ENCODE measurements at regions not wholly inside any gene's neighbourhood (a gene's known extent, or its start where the extent isn't known, plus 50 kb on each side); places are given as distances from the start of the nearest gene placed in this dataset.
"Not testable (repeated sequence)": the region's sequence is repeated elsewhere in the genome, so short reads cannot be mapped to it uniquely, and the experiment has no call there.

DNA sequence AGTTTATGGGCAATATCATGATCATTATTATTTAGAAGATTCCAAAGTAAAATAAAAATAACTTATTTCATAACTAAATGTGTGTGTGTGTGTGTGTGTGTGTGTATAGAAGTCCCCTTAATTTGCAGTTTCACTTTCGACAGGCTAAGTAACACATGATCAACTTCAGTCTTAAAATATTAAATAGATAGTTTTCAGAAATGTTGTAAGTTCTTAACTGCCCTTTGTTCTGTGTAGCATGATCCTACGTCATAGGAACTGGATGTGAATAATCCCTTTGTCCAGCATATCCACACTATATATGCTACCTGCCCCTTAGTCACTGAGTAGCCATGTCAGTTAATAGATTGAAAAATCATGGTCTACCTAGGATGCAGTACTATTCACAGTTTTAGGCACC lies 1863.5 kb upstream of the PCDH20 start:
- no peaks in the 10 kb centered on the region for H4K20me1 ChIP-seq (ENCODE audit: insufficient read depth, low read length)
- H2AFZ ChIP-seq (ENCODE audit: low read length) = no peak overlapping the region
- no peak overlapping the region for H3K27ac ChIP-seq (ENCODE audit: low read length)
- no peaks in the 10 kb centered on the region for H3K27me3 ChIP-seq (replicated peaks; ENCODE audit: insufficient read depth, low read length)
- H3K9me2 ChIP-seq (replicated peaks; ENCODE audit: insufficient read depth, low read length) = no peaks in the 10 kb centered on the region
- TF ChIP-seq, protein P1, sequence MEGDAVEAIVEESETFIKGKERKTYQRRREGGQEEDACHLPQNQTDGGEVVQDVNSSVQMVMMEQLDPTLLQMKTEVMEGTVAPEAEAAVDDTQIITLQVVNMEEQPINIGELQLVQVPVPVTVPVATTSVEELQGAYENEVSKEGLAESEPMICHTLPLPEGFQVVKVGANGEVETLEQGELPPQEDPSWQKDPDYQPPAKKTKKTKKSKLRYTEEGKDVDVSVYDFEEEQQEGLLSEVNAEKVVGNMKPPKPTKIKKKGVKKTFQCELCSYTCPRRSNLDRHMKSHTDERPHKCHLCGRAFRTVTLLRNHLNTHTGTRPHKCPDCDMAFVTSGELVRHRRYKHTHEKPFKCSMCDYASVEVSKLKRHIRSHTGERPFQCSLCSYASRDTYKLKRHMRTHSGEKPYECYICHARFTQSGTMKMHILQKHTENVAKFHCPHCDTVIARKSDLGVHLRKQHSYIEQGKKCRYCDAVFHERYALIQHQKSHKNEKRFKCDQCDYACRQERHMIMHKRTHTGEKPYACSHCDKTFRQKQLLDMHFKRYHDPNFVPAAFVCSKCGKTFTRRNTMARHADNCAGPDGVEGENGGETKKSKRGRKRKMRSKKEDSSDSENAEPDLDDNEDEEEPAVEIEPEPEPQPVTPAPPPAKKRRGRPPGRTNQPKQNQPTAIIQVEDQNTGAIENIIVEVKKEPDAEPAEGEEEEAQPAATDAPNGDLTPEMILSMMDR (IDR thresholded peaks at IDR 0.05; ENCODE audit: low read length) = no peak
- TF ChIP-seq EZH2 (optimal IDR thresholded peaks at IDR 0.05; ENCODE audit: low read depth, low read length) = no peak
- TF ChIP-seq EZH2phosphoT487 (IDR thresholded peaks at IDR 0.05; ENCODE audit: low read length) = no peak
- no peaks in the 10 kb centered on the region for H3F3A ChIP-seq (ENCODE audit: insufficient read depth, low read length)
- no peak overlapping the region for H3K4me2 ChIP-seq (ENCODE audit: low read depth, low read length)
- no peaks in the 10 kb centered on the region for H3K4me1 ChIP-seq (ENCODE audit: low read length)
- no peak overlapping the region for H3K4me3 ChIP-seq (ENCODE audit: low read length)
- DNase-seq = peak; percentile 7
- no peaks in the 10 kb centered on the region for H3K36me3 ChIP-seq (replicated peaks; ENCODE audit: insufficient read depth, low read length)
- no peaks in the 10 kb centered on the region for H3K9me3 ChIP-seq (replicated peaks; ENCODE audit: insufficient read depth, low read length)
- H3K9ac ChIP-seq (ENCODE audit: low read length) = no peak overlapping the region
- H3K79me2 ChIP-seq (ENCODE audit: low read length) = no peaks in the 10 kb centered on the region

DNA sequence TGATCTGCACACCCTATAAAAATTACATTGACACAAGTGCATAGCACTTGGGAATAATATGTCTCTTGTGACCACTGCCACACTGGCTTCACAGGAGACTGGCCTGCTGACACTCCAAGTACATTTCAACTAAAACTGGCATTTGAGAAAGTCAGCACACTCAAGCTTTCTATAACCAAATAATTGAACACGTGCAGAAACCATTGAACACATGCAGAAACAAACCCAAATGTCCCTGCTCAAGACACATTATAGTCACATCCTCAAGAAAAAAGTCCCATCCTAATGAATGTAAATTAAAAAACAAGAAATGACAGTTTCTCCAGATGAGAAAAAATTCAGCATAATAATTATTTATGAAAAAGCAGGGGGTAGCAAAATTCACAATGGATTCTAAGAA lies 1859.1 kb upstream of the PCDH20 start:
- H3K9ac ChIP-seq (ENCODE audit: low read length) = no peak overlapping the region
- H3K9me2 ChIP-seq (replicated peaks; ENCODE audit: insufficient read depth, low read length) = no peaks in the 10 kb centered on the region
- H3F3A ChIP-seq (ENCODE audit: insufficient read depth, low read length) = no peaks in the 10 kb centered on the region
- no peaks in the 10 kb centered on the region for H3K36me3 ChIP-seq (replicated peaks; ENCODE audit: insufficient read depth, low read length)
- no peaks in the 10 kb centered on the region for H3K9me3 ChIP-seq (replicated peaks; ENCODE audit: insufficient read depth, low read length)
- DNase-seq = no peak
- H3K27ac ChIP-seq (ENCODE audit: low read length) = no peak overlapping the region
- H3K4me1 ChIP-seq (ENCODE audit: low read length) = no peaks in the 10 kb centered on the region
- no peak overlapping the region for H3K4me2 ChIP-seq (ENCODE audit: low read depth, low read length)
- H4K20me1 ChIP-seq (ENCODE audit: insufficient read depth, low read length) = no peaks in the 10 kb centered on the region
- TF ChIP-seq, protein P1 (IDR thresholded peaks at IDR 0.05; ENCODE audit: low read length) = no peak
- no peak for TF ChIP-seq EZH2 (optimal IDR thresholded peaks at IDR 0.05; ENCODE audit: low read depth, low read length)
- no peak for TF ChIP-seq EZH2phosphoT487 (IDR thresholded peaks at IDR 0.05; ENCODE audit: low read length)
- no peak overlapping the region for H2AFZ ChIP-seq (ENCODE audit: low read length)
- no peaks in the 10 kb centered on the region for H3K27me3 ChIP-seq (replicated peaks; ENCODE audit: insufficient read depth, low read length)
- H3K79me2 ChIP-seq (ENCODE audit: low read length) = no peaks in the 10 kb centered on the region
- H3K4me3 ChIP-seq (ENCODE audit: low read length) = no peak overlapping the region

DNA sequence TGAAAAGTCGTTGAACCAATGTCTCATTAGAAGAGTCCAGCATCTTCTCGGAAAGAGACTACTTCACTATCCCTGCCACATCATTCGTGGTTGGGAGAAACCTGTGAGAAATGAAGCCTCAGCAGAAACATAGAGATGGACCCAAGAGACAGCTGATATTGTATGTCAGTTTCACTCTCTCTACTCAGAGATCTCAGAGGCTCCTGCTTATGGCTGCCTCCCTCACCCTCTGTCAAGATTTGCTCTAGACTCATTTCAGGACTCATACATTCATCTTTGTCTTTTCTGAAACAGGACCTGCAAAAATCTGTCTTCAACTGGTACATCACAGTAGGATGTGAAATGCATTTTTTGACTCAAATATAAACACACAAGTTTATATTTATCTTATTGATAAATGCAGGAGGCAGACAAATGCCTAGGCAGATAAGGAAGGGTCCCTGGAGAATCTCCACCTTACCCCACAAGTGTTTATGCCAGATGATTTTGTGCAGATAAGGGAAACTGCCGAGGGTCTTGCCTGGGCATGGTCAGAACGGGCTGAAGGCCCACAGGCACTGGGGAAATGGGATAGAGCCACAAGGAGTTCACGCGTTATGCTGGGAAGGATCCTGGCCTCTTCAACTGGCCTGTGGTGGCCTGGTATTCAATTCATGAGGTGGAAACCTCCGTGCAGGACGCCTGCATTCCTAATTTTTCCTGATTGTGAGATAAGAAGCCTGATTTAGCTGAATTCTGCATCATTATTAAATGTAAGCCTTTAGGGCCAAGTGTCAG lies 1834.0 kb upstream of the PCDH20 start:
- TF ChIP-seq EZH2 (optimal IDR thresholded peaks at IDR 0.05; ENCODE audit: low read depth, low read length) (no peak), EZH2phosphoT487 (IDR thresholded peaks at IDR 0.05; ENCODE audit: low read length) (no peak)
- TF ChIP-seq, protein P1 (IDR thresholded peaks at IDR 0.05; ENCODE audit: low read length) = no peak
- H4K20me1 ChIP-seq (ENCODE audit: insufficient read depth, low read length) = no peaks in the 10 kb centered on the region
- H3K27me3 ChIP-seq (replicated peaks; ENCODE audit: insufficient read depth, low read length) = no peaks in the 10 kb centered on the region
- H3K79me2 ChIP-seq (ENCODE audit: low read length) = no peaks in the 10 kb centered on the region
- H3K9ac ChIP-seq (ENCODE audit: low read length) = no peak overlapping the region
- H3K9me2 ChIP-seq (replicated peaks; ENCODE audit: insufficient read depth, low read length) = no peaks in the 10 kb centered on the region
- DNase-seq = no peak
- no peaks in the 10 kb centered on the region for H3K4me1 ChIP-seq (ENCODE audit: low read length)
- no peaks in the 10 kb centered on the region for H3F3A ChIP-seq (ENCODE audit: insufficient read depth, low read length)
- H2AFZ ChIP-seq (ENCODE audit: low read length) = no peak overlapping the region
- H3K9me3 ChIP-seq (replicated peaks; ENCODE audit: insufficient read depth, low read length) = no peaks in the 10 kb centered on the region
- no peak overlapping the region for H3K4me2 ChIP-seq (ENCODE audit: low read depth, low read length)
- no peak overlapping the region for H3K27ac ChIP-seq (ENCODE audit: low read length)
- H3K4me3 ChIP-seq (ENCODE audit: low read length) = no peak overlapping the region
- no peaks in the 10 kb centered on the region for H3K36me3 ChIP-seq (replicated peaks; ENCODE audit: insufficient read depth, low read length)

DNA sequence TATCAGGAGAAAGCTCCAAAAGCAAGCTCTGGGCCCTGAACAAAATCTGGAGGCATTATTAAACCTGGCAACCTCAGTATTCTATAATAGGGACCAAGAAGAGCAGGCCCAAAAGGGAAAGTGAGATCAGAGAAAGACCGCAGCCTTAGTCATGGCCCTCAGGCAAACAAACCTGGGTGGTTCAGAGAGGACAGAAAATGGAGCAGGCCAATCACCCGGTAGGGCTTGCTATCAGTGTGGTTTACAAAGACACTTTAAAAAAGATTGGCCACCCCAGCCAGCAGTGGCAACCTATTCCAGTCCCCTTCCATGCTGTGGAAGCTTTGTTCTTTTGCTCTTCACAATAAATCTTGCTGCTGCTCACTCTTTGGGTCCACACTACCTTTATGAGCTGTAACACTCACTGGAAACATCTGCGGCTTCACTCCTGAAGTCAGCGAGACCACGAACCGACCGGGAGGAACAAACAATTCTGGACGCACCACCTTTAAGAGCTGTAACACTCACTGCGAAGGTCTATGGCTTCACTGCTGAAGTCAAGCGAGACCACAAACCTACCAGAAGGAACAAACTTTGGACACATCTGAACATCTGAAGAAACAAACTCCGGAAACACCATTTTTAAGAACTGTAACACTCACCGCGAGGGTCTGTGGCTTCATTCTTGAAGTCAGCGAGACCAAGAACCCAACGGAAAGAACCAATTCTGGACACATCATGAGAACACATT lies 1821.2 kb upstream of the PCDH20 start:
- not testable (repeated sequence) for H3K4me2 ChIP-seq (ENCODE audit: low read depth, low read length); H3K9me3 ChIP-seq (replicated peaks; ENCODE audit: insufficient read depth, low read length); H3K4me1 ChIP-seq (ENCODE audit: low read length); H4K20me1 ChIP-seq (ENCODE audit: insufficient read depth, low read length); H3K9ac ChIP-seq (ENCODE audit: low read length); H3F3A ChIP-seq (ENCODE audit: insufficient read depth, low read length); H3K4me3 ChIP-seq (ENCODE audit: low read length); H3K27ac ChIP-seq (ENCODE audit: low read length); H3K79me2 ChIP-seq (ENCODE audit: low read length); H3K9me2 ChIP-seq (replicated peaks; ENCODE audit: insufficient read depth, low read length); H3K27me3 ChIP-seq (replicated peaks; ENCODE audit: insufficient read depth, low read length); H3K36me3 ChIP-seq (replicated peaks; ENCODE audit: insufficient read depth, low read length); H2AFZ ChIP-seq (ENCODE audit: low read length)
- DNase-seq = peak; percentile 9

DNA sequence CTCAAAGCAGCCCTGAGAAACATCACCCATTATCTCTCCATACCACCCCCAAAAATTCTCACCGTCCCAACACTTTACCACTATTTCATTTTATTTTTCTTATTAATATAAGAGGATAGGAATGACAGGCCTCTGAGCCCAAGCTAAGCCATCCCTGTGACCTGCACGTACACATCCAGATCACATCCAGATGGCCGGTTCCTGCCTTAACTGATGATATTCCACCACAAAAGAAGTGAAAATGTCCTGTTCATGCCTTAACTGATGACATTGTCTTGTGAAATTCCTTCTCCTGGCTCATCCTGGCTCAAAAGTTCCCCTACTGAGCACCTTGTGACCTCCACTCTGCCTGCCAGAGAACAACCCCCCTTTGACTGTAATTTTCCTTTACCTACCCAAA lies 1802.9 kb upstream of the PCDH20 start:
- not testable (repeated sequence) for H3K4me3 ChIP-seq (ENCODE audit: low read length); H3F3A ChIP-seq (ENCODE audit: insufficient read depth, low read length); H4K20me1 ChIP-seq (ENCODE audit: insufficient read depth, low read length); H3K27ac ChIP-seq (ENCODE audit: low read length); H2AFZ ChIP-seq (ENCODE audit: low read length); H3K4me2 ChIP-seq (ENCODE audit: low read depth, low read length); H3K79me2 ChIP-seq (ENCODE audit: low read length); DNase-seq; H3K4me1 ChIP-seq (ENCODE audit: low read length); H3K27me3 ChIP-seq (replicated peaks; ENCODE audit: insufficient read depth, low read length); H3K9me2 ChIP-seq (replicated peaks; ENCODE audit: insufficient read depth, low read length); H3K36me3 ChIP-seq (replicated peaks; ENCODE audit: insufficient read depth, low read length); H3K9ac ChIP-seq (ENCODE audit: low read length); H3K9me3 ChIP-seq (replicated peaks; ENCODE audit: insufficient read depth, low read length)

All from MM.1S (cell line).